Right lobe of liver (tissue), 4 donors: ENCODE measurements at regions not wholly inside any gene's neighbourhood (a gene's known extent, or its start where the extent isn't known, plus 50 kb on each side); places are given as distances from the start of the nearest gene placed in this dataset.

Experiments
- CTCF ChIP-seq, 4 donors: fragments of 200-600 bp in 3 of 4; fragments of 450-650 bp in 1 of 4; IDR thresholded peaks; one replicate each; pipeline versions ENCODE4 v1.5.1 to v1.8.0; 2016 to 2022; ENCODE audit warnings: antibody characterized with exemption in 4 of 4, mild to moderate bottlenecking in 2 of 4
- POLR2A ChIP-seq: fragments of 450-650 bp; IDR thresholded peaks from one replicate; pipeline ENCODE4 v1.6.1; 2017; ENCODE audit warnings: antibody characterized with exemption, mild to moderate bottlenecking
- donor health status: DM: no; HTN: no; CAD: no.
- donor health status: DM: no; HTN: no; CAD: no.
- donor health status: DM: no; HTN: yes; CAD: no.

- TF ChIP-seq CTCF (IDR thresholded peaks at IDR 0.05) (no peak), POLR2A (no peak)
Observed at GRCh38 chr9:107198718-107199117, 84.4 kb upstream of the RAD23B start.
